ENCODE measurements at regions not wholly inside any gene's neighbourhood (a gene's known extent, or its start where the extent isn't known, plus 50 kb on each side); places are given as distances from the start of the nearest gene placed in this dataset.

GRCh38 chr6:90435207-90435899 is 138.7 kb upstream of the BACH2 start:
- no peak overlapping the region for H3K4me3 ChIP-seq (ENCODE audit: insufficient read depth, low read depth, low read length)
- WGBS, 2 experiments = 3 to 15% methylated on average over 3 of the region's 3 CpGs
- H3K27ac ChIP-seq (ENCODE audit: insufficient read depth, low read depth, low read length, poor library complexity, severe bottlenecking) = no peak overlapping the region

GRCh38 chr6:90434094-90434493 is 137.5 kb upstream of the BACH2 start:
- no peaks in the 10 kb centered on the region for H3K9me3 ChIP-seq (ENCODE audit: control insufficient read depth, low read length)
- H3K27ac ChIP-seq (ENCODE audit: insufficient read depth, low read depth, low read length, poor library complexity, severe bottlenecking) = no peak overlapping the region
- H3K4me1 ChIP-seq (ENCODE audit: control insufficient read depth, insufficient read depth, low read length) = no peaks in the 10 kb centered on the region
- 97 to 100% methylated on average over 1 of the region's 1 CpG for WGBS, 2 experiments
- H3K36me3 ChIP-seq (ENCODE audit: control insufficient read depth, insufficient read depth, low read length) = no peaks in the 10 kb centered on the region
- H3K27me3 ChIP-seq (ENCODE audit: control insufficient read depth, insufficient read depth, low read length, poor library complexity, severe bottlenecking) = no peaks in the 10 kb centered on the region
- no peak overlapping the region for H3K4me3 ChIP-seq (ENCODE audit: insufficient read depth, low read depth, low read length)

More at GRCh38 chr6:90435207-90435899, 138.7 kb upstream of the BACH2 start:
- H3K9me3 ChIP-seq (ENCODE audit: control insufficient read depth, low read length) = no peaks in the 10 kb centered on the region
- H3K36me3 ChIP-seq (ENCODE audit: control insufficient read depth, insufficient read depth, low read length) = no peaks in the 10 kb centered on the region
- no peaks in the 10 kb centered on the region for H3K27me3 ChIP-seq (ENCODE audit: control insufficient read depth, insufficient read depth, low read length, poor library complexity, severe bottlenecking)
- peaks cover 4% of the 10 kb centered on the region for H3K4me1 ChIP-seq (ENCODE audit: control insufficient read depth, insufficient read depth, low read length)

- H3K4me1 ChIP-seq (ENCODE audit: control insufficient read depth, insufficient read depth, low read length) = no peaks in the 10 kb centered on the region
- H3K36me3 ChIP-seq (ENCODE audit: control insufficient read depth, insufficient read depth, low read length) = no peaks in the 10 kb centered on the region
- H3K9me3 ChIP-seq (ENCODE audit: control insufficient read depth, low read length) = no peaks in the 10 kb centered on the region
- no peaks in the 10 kb centered on the region for H3K27me3 ChIP-seq (ENCODE audit: control insufficient read depth, insufficient read depth, low read length, poor library complexity, severe bottlenecking)
- H3K27ac ChIP-seq (ENCODE audit: insufficient read depth, low read depth, low read length, poor library complexity, severe bottlenecking) = no peak overlapping the region
- H3K4me3 ChIP-seq (ENCODE audit: insufficient read depth, low read depth, low read length) = no peak overlapping the region
Observed at GRCh38 chr6:90432937-90433336, 136.3 kb upstream of the BACH2 start.

GRCh38 chr6:90432041-90432775 is 135.6 kb upstream of the BACH2 start:
- WGBS, 2 experiments = 93 to 94% methylated on average over 2 to 3 of the region's 3 CpGs
- H3K9me3 ChIP-seq (ENCODE audit: control insufficient read depth, low read length) = no peaks in the 10 kb centered on the region
- H3K4me3 ChIP-seq (ENCODE audit: insufficient read depth, low read depth, low read length) = no peak overlapping the region
- no peaks in the 10 kb centered on the region for H3K27me3 ChIP-seq (ENCODE audit: control insufficient read depth, insufficient read depth, low read length, poor library complexity, severe bottlenecking)
- H3K27ac ChIP-seq (ENCODE audit: insufficient read depth, low read depth, low read length, poor library complexity, severe bottlenecking) = no peak overlapping the region
- no peaks in the 10 kb centered on the region for H3K4me1 ChIP-seq (ENCODE audit: control insufficient read depth, insufficient read depth, low read length)
- no peaks in the 10 kb centered on the region for H3K36me3 ChIP-seq (ENCODE audit: control insufficient read depth, insufficient read depth, low read length)

GRCh38 chr6:90431576-90431975 is 134.9 kb upstream of the BACH2 start:
- no peaks in the 10 kb centered on the region for H3K27me3 ChIP-seq (ENCODE audit: control insufficient read depth, insufficient read depth, low read length, poor library complexity, severe bottlenecking)
- H3K4me1 ChIP-seq (ENCODE audit: control insufficient read depth, insufficient read depth, low read length) = no peaks in the 10 kb centered on the region
- no peaks in the 10 kb centered on the region for H3K36me3 ChIP-seq (ENCODE audit: control insufficient read depth, insufficient read depth, low read length)
- no peak overlapping the region for H3K4me3 ChIP-seq (ENCODE audit: insufficient read depth, low read depth, low read length)
- H3K27ac ChIP-seq (ENCODE audit: insufficient read depth, low read depth, low read length, poor library complexity, severe bottlenecking) = no peak overlapping the region
- H3K9me3 ChIP-seq (ENCODE audit: control insufficient read depth, low read length) = no peaks in the 10 kb centered on the region

GRCh38 chr6:90429713-90430112 is 133.1 kb upstream of the BACH2 start:
- Histone ChIP-seq H3K36me3 (ENCODE audit: control insufficient read depth, insufficient read depth, low read length) (no peaks in the 10 kb centered on the region), H3K9me3 (ENCODE audit: control insufficient read depth, low read length) (no peaks in the 10 kb centered on the region), H3K27ac (ENCODE audit: insufficient read depth, low read depth, low read length, poor library complexity, severe bottlenecking) (no peak overlapping the region), H3K4me3 (ENCODE audit: insufficient read depth, low read depth, low read length) (no peak overlapping the region), H3K4me1 (ENCODE audit: control insufficient read depth, insufficient read depth, low read length) (no peaks in the 10 kb centered on the region), H3K27me3 (ENCODE audit: control insufficient read depth, insufficient read depth, low read length, poor library complexity, severe bottlenecking) (no peaks in the 10 kb centered on the region)

GRCh38 chr6:90428514-90428913 is 131.9 kb upstream of the BACH2 start:
- H3K9me3 ChIP-seq (ENCODE audit: control insufficient read depth, low read length) = no peaks in the 10 kb centered on the region
- 94% methylated on average over 1 of the region's 1 CpG for WGBS, 2 experiments
- H3K27ac ChIP-seq (ENCODE audit: insufficient read depth, low read depth, low read length, poor library complexity, severe bottlenecking) = no peak overlapping the region
- H3K36me3 ChIP-seq (ENCODE audit: control insufficient read depth, insufficient read depth, low read length) = no peaks in the 10 kb centered on the region
- no peaks in the 10 kb centered on the region for H3K4me1 ChIP-seq (ENCODE audit: control insufficient read depth, insufficient read depth, low read length)
- H3K4me3 ChIP-seq (ENCODE audit: insufficient read depth, low read depth, low read length) = no peak overlapping the region
- no peaks in the 10 kb centered on the region for H3K27me3 ChIP-seq (ENCODE audit: control insufficient read depth, insufficient read depth, low read length, poor library complexity, severe bottlenecking)

- WGBS, 2 experiments = 93 to 94% methylated on average over 5 of the region's 5 CpGs
- no peak overlapping the region for H3K4me3 ChIP-seq (ENCODE audit: insufficient read depth, low read depth, low read length)
- H3K36me3 ChIP-seq (ENCODE audit: control insufficient read depth, insufficient read depth, low read length) = no peaks in the 10 kb centered on the region
- H3K27me3 ChIP-seq (ENCODE audit: control insufficient read depth, insufficient read depth, low read length, poor library complexity, severe bottlenecking) = no peaks in the 10 kb centered on the region
- H3K4me1 ChIP-seq (ENCODE audit: control insufficient read depth, insufficient read depth, low read length) = no peaks in the 10 kb centered on the region
- H3K9me3 ChIP-seq (ENCODE audit: control insufficient read depth, low read length) = no peaks in the 10 kb centered on the region
- H3K27ac ChIP-seq (ENCODE audit: insufficient read depth, low read depth, low read length, poor library complexity, severe bottlenecking) = no peak overlapping the region
Observed at GRCh38 chr6:90425161-90425641, 128.6 kb upstream of the BACH2 start.

GRCh38 chr6:90424580-90424979 is 127.9 kb upstream of the BACH2 start:
- no peaks in the 10 kb centered on the region for H3K27me3 ChIP-seq (ENCODE audit: control insufficient read depth, insufficient read depth, low read length, poor library complexity, severe bottlenecking)
- no peaks in the 10 kb centered on the region for H3K36me3 ChIP-seq (ENCODE audit: control insufficient read depth, insufficient read depth, low read length)
- H3K27ac ChIP-seq (ENCODE audit: insufficient read depth, low read depth, low read length, poor library complexity, severe bottlenecking) = no peak overlapping the region
- no peaks in the 10 kb centered on the region for H3K4me1 ChIP-seq (ENCODE audit: control insufficient read depth, insufficient read depth, low read length)
- no peaks in the 10 kb centered on the region for H3K9me3 ChIP-seq (ENCODE audit: control insufficient read depth, low read length)
- H3K4me3 ChIP-seq (ENCODE audit: insufficient read depth, low read depth, low read length) = no peak overlapping the region

GRCh38 chr6:90421666-90422065 is 125.0 kb upstream of the BACH2 start:
- no peak overlapping the region for H3K27ac ChIP-seq (ENCODE audit: insufficient read depth, low read depth, low read length, poor library complexity, severe bottlenecking)
- H3K4me3 ChIP-seq (ENCODE audit: insufficient read depth, low read depth, low read length) = no peak overlapping the region
- H3K36me3 ChIP-seq (ENCODE audit: control insufficient read depth, insufficient read depth, low read length) = no peaks in the 10 kb centered on the region
- WGBS, 2 experiments = 86 to 100% methylated on average over 1 of the region's 1 CpG
- H3K27me3 ChIP-seq (ENCODE audit: control insufficient read depth, insufficient read depth, low read length, poor library complexity, severe bottlenecking) = no peaks in the 10 kb centered on the region
- H3K4me1 ChIP-seq (ENCODE audit: control insufficient read depth, insufficient read depth, low read length) = no peaks in the 10 kb centered on the region
- no peaks in the 10 kb centered on the region for H3K9me3 ChIP-seq (ENCODE audit: control insufficient read depth, low read length)
